ENCODE measurements at regions not wholly inside any gene's neighbourhood (a gene's known extent, or its start where the extent isn't known, plus 50 kb on each side); places are given as distances from the start of the nearest gene placed in this dataset.

DNA sequence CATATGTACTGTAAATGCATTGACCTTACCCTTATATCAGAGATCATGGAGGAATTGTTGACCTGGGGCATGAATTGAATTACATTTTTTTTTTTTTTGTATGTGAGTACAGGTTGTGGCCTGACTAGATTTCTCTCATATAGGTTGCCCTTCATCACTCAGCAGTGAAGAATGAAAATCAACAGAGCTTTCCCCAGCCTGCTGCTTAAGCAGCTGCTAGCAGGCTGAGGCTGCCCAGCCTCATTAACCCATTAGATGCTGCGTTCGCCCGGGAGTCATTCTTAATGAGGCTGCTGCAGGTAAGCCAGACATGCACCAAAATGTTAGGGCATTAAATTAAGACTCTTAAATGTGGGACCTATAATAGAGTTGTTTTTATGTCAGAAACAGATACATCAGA, 236.0 kb downstream of the ETNK1 start:
- Histone ChIP-seq H3K9ac (ENCODE audit: low read depth, low read length) (no peak overlapping the region), H3K36me3 (ENCODE audit: insufficient read depth, low read length) (no peaks in the 10 kb centered on the region), H3K27me3 (ENCODE audit: insufficient read depth, low read length) (no peaks in the 10 kb centered on the region), H3K4me3 (ENCODE audit: low read length) (no peak overlapping the region), H3K9me3 (ENCODE audit: insufficient read depth, low read depth, low read length) (no peaks in the 10 kb centered on the region), H3K4me1 (ENCODE audit: insufficient read depth, low read length) (peaks cover 5% of the 10 kb centered on the region; the same call in 1 of the 2 replicates), H3K27ac (ENCODE audit: low read depth, low read length) (no peak overlapping the region)
- 65% methylated on average over 3 of the region's 3 CpGs for WGBS

DNA sequence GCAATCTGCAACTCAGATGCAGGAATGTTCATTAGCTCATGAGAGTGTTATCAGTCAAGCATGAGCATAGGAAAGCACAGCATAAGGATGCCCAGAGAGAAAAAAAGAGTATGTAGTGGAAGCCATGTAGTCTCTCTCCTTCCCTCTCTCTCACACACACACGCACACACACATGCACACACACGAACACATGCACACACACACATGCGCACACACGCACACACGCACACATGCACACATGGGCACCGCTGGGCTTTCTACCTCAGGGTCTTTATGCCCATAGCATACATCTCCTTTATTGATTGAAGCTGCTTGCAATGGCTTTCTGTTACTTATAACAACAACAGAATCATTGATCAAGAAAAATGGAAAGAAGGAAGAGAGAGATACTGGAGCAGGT, 240.9 kb downstream of the ETNK1 start:
- no peak overlapping the region for H3K4me3 ChIP-seq (ENCODE audit: low read length)

DNA sequence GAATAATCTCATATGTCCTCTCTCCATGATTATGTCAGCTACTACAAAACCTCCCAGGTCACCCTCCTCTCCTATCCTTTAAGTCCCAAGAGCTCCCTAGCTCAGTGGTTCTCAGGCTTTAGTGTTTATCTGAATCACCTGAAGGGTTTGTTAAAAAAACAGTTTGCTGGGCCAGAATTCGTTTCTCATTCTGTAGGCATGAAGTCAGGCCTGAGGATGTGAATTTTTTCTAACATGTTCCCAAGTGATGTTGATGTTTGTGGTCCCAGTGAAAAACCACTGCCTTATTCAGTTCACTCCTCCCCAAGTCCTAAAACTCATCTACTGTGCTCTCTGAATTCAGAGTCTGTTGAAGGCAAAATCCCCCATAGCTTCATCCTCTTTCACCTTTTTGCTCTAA, 241.4 kb downstream of the ETNK1 start:
- H3K27ac ChIP-seq (ENCODE audit: low read depth, low read length) = no peak overlapping the region
- 92% methylated on average over 1 of the region's 1 CpG for WGBS
- no peak overlapping the region for H3K9ac ChIP-seq (ENCODE audit: low read depth, low read length)
- no peaks in the 10 kb centered on the region for H3K27me3 ChIP-seq (ENCODE audit: insufficient read depth, low read length)
- H3K4me3 ChIP-seq (ENCODE audit: low read length) = no peak overlapping the region
- H3K4me1 ChIP-seq (ENCODE audit: insufficient read depth, low read length) = no peaks in the 10 kb centered on the region
- no peaks in the 10 kb centered on the region for H3K36me3 ChIP-seq (ENCODE audit: insufficient read depth, low read length)
- no peaks in the 10 kb centered on the region for H3K9me3 ChIP-seq (ENCODE audit: insufficient read depth, low read depth, low read length)

More for the DNA sequence above, 240.9 kb downstream of the ETNK1 start:
- H3K27ac ChIP-seq (ENCODE audit: low read depth, low read length) = no peak overlapping the region
- H3K9ac ChIP-seq (ENCODE audit: low read depth, low read length) = no peak overlapping the region
- 95% methylated on average over 6 of the region's 6 CpGs for WGBS
- H3K9me3 ChIP-seq (ENCODE audit: insufficient read depth, low read depth, low read length) = no peaks in the 10 kb centered on the region
- H3K36me3 ChIP-seq (ENCODE audit: insufficient read depth, low read length) = no peaks in the 10 kb centered on the region
- H3K4me1 ChIP-seq (ENCODE audit: insufficient read depth, low read length) = peaks cover under 1% of the 10 kb centered on the region; the same call in 1 of the 2 replicates
- H3K27me3 ChIP-seq (ENCODE audit: insufficient read depth, low read length) = no peaks in the 10 kb centered on the region

DNA sequence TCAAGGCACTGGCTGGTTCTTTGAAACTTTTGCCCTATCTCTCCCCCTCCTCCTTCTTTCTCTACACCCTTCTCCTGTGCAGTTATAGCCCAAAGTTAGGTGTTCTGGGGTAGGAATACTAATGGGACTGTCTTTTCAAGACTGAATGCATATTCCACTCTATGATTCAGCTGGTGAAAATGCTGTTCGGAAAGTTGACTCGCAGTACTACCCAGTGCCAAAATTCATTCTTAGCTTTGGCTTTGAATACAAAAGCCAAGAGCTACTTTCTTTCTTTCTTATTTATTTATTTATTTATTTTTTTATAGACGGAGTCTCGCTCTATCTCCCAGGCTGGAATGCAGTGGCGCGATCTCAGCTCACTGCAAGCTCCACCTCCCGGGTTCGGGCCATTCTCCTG, 249.2 kb downstream of the ETNK1 start:
- H3K9ac ChIP-seq (ENCODE audit: low read depth, low read length) = no peak overlapping the region
- H3K27ac ChIP-seq (ENCODE audit: low read depth, low read length) = no peak overlapping the region
- H3K9me3 ChIP-seq (ENCODE audit: insufficient read depth, low read depth, low read length) = no peaks in the 10 kb centered on the region
- no peak overlapping the region for H3K4me3 ChIP-seq (ENCODE audit: low read length)
- 97% methylated on average over 8 of the region's 8 CpGs for WGBS
- H3K27me3 ChIP-seq (ENCODE audit: insufficient read depth, low read length) = no peaks in the 10 kb centered on the region
- no peaks in the 10 kb centered on the region for H3K4me1 ChIP-seq (ENCODE audit: insufficient read depth, low read length)
- no peaks in the 10 kb centered on the region for H3K36me3 ChIP-seq (ENCODE audit: insufficient read depth, low read length)

DNA sequence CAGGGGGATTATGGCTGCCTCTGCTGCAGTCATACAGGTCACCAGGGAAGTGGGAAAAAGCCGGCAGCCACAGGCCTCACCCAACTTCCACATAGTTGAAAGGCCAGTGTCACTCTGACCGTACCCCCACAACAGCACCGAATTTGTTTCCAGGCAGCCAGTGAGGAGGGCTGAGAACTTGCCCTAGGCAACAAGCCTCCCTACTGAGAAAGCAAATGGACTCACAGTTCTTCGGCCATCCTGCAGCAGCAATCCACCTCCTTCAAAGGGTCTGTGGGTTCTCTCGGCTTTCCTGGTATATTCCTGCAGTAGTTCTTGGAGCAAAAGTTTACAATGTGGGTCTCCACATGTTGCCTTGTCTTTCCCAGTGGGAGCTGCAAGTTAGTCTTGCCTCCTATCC, 251.3 kb downstream of the ETNK1 start:
- H3K27me3 ChIP-seq (ENCODE audit: insufficient read depth, low read length) = no peaks in the 10 kb centered on the region
- no peak overlapping the region for H3K27ac ChIP-seq (ENCODE audit: low read depth, low read length)
- no peak overlapping the region for H3K4me3 ChIP-seq (ENCODE audit: low read length)
- H3K9ac ChIP-seq (ENCODE audit: low read depth, low read length) = no peak overlapping the region
- 87% methylated on average over 5 of the region's 5 CpGs for WGBS
- no peaks in the 10 kb centered on the region for H3K36me3 ChIP-seq (ENCODE audit: insufficient read depth, low read length)
- H3K4me1 ChIP-seq (ENCODE audit: insufficient read depth, low read length) = no peaks in the 10 kb centered on the region
- H3K9me3 ChIP-seq (ENCODE audit: insufficient read depth, low read depth, low read length) = no peaks in the 10 kb centered on the region

DNA sequence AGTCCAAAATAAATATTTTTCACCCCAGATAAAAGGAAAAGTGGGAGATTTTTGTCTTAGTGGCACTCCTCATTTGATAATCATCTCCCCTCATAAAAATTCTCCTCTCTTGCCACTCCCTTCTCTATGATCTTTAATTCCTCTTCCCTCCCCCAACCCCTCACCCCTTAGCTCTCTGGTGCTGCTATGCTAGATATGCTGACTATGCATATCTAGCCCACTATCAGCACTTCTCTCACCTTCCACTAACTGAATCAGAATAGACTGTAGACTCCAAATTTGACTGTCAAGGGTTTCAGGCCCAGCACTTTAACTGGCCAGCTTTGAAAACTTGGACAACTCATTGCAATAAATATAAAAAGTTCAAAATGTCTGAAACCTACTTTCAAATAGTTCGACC, 254.2 kb downstream of the ETNK1 start:
- Histone ChIP-seq H3K27ac (ENCODE audit: low read depth, low read length) (no peak overlapping the region), H3K27me3 (ENCODE audit: insufficient read depth, low read length) (no peaks in the 10 kb centered on the region), H3K4me3 (ENCODE audit: low read length) (no peak overlapping the region), H3K9ac (ENCODE audit: low read depth, low read length) (no peak overlapping the region), H3K36me3 (ENCODE audit: insufficient read depth, low read length) (no peaks in the 10 kb centered on the region), H3K9me3 (ENCODE audit: insufficient read depth, low read depth, low read length) (no peaks in the 10 kb centered on the region), H3K4me1 (ENCODE audit: insufficient read depth, low read length) (no peaks in the 10 kb centered on the region)
- no CpG with 5 or more reads among the region's 1 CpG for WGBS

DNA sequence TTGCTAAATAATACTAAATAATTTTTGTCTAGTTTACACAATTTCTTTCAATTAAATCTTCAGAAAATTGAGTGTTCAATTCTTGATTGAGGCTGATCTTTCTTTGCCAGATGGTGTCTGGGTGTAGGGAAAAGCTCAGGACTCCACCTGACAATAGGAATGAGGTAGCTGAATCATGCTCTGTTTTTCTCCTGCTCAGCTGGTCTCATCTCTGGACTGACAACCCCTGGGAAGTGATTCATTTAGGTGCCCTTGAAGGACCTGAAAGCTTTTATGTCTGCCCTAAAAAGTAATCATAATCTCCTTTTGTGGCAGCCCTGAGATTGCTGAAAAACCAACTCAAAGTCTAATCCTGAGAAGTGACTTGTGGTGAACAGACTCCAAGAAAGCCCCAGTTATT, 255.4 kb downstream of the ETNK1 start:
- Histone ChIP-seq H3K9me3 (ENCODE audit: insufficient read depth, low read depth, low read length) (no peaks in the 10 kb centered on the region), H3K27me3 (ENCODE audit: insufficient read depth, low read length) (no peaks in the 10 kb centered on the region), H3K4me3 (ENCODE audit: low read length) (no peak overlapping the region), H3K9ac (ENCODE audit: low read depth, low read length) (no peak overlapping the region), H3K36me3 (ENCODE audit: insufficient read depth, low read length) (no peaks in the 10 kb centered on the region), H3K27ac (ENCODE audit: low read depth, low read length) (no peak overlapping the region), H3K4me1 (ENCODE audit: insufficient read depth, low read length) (no peaks in the 10 kb centered on the region)

DNA sequence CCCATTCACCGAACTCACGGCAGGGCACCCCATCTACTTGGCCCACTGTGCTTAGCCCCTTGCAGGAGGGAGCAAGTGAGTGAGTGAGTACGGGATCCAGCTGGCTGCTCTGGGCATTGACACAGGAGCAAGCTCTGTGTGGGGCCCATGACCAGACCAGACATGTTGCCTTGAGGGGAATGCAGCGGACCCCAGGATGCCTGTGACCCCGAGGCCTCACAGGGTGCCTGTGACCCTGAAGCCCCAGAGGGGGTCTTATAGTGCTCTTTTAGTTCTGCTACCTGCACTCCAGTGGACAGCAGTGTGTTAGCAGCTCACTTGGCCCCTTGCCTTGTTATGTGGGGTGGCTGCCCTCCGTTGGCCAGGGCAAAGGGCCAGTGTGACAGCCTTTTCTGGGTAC, 255.8 kb downstream of the ETNK1 start:
- Histone ChIP-seq H3K4me1 (ENCODE audit: insufficient read depth, low read length) (no peaks in the 10 kb centered on the region), H3K4me3 (ENCODE audit: low read length) (no peak overlapping the region), H3K36me3 (ENCODE audit: insufficient read depth, low read length) (no peaks in the 10 kb centered on the region), H3K9me3 (ENCODE audit: insufficient read depth, low read depth, low read length) (no peaks in the 10 kb centered on the region), H3K27me3 (ENCODE audit: insufficient read depth, low read length) (no peaks in the 10 kb centered on the region), H3K27ac (ENCODE audit: low read depth, low read length) (no peak overlapping the region), H3K9ac (ENCODE audit: low read depth, low read length) (no peak overlapping the region)
- 87% methylated on average over 6 of the region's 6 CpGs for WGBS

DNA sequence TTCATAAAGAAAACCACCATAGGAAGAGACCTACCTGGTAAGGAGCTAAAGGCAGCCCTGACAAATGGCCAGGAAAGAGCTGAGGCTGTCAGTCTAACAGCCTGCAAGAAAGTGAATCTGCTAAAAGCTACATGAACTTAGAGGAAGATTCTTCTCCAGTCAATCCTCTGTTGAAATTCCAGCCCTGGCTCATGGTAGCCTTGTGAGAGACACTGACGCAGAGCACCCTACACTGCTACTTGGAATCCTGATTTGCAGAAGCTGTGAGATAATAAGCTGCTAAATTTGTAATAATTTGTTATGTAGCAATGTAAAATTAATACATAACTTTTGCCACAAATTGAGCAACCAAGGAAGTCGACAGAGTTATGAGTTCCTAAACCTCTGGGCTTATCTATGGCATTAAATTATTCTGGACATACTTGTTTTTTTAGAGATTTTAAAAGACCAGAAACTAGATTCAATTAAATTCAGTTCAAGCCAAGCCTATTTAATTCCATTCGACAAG, 257.0 kb downstream of the ETNK1 start:
- Histone ChIP-seq H3K4me1 (ENCODE audit: insufficient read depth, low read length) (no peaks in the 10 kb centered on the region), H3K27me3 (ENCODE audit: insufficient read depth, low read length) (no peaks in the 10 kb centered on the region), H3K9ac (ENCODE audit: low read depth, low read length) (no peak overlapping the region), H3K4me3 (ENCODE audit: low read length) (no peak overlapping the region), H3K27ac (ENCODE audit: low read depth, low read length) (no peak overlapping the region), H3K36me3 (ENCODE audit: insufficient read depth, low read length) (no peaks in the 10 kb centered on the region), H3K9me3 (ENCODE audit: insufficient read depth, low read depth, low read length) (no peaks in the 10 kb centered on the region)
- 84% methylated on average over 3 of the region's 3 CpGs for WGBS

DNA sequence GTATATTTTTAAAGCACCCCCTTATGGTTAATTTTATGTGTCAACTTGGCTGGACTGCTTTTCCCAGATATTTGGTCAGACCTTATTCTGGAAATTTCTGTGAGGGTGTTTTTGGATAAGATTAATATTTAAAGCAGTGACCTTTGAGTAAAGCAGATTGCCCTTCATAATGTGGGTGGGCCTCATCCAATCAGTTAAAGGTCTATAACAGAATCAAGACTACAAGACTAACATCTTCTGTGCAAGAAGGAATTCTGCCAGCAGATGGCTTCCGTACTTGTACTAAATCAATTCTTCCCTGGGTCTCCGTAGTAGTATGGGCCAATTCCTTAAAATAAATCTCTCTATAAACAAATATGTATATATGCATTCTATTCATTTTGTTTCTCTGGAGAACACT, 257.6 kb downstream of the ETNK1 start:
- Histone ChIP-seq H3K4me1 (ENCODE audit: insufficient read depth, low read length) (no peaks in the 10 kb centered on the region), H3K27me3 (ENCODE audit: insufficient read depth, low read length) (no peaks in the 10 kb centered on the region), H3K4me3 (ENCODE audit: low read length) (no peak overlapping the region), H3K9ac (ENCODE audit: low read depth, low read length) (no peak overlapping the region), H3K36me3 (ENCODE audit: insufficient read depth, low read length) (no peaks in the 10 kb centered on the region), H3K9me3 (ENCODE audit: insufficient read depth, low read depth, low read length) (no peaks in the 10 kb centered on the region), H3K27ac (ENCODE audit: low read depth, low read length) (no peak overlapping the region)
- 100% methylated on average over 2 of the region's 2 CpGs for WGBS

DNA sequence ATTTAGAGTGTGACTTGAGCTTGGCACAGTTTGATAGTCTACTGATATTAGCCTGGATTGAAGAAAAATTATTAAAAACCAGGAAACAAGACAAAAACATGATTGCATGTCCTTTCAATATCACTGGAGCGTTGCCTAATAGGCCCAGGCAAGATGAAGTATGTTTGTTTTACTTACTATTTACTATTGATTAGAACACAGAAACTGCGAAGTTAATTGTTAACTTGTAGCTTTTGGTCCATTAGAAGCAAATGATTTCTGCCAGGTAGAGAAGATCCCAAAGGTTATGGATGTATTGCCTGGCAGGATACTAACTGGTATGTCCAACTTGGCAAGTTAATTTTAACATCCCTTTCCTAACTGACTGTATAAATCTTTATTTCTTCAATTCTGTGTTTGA, 268.9 kb downstream of the ETNK1 start:
- Histone ChIP-seq H3K9me3 (ENCODE audit: insufficient read depth, low read depth, low read length) (peaks cover 9% of the 10 kb centered on the region), H3K27ac (ENCODE audit: low read depth, low read length) (no peak overlapping the region), H3K36me3 (ENCODE audit: insufficient read depth, low read length) (no peaks in the 10 kb centered on the region), H3K4me3 (ENCODE audit: low read length) (no peak overlapping the region), H3K27me3 (ENCODE audit: insufficient read depth, low read length) (no peaks in the 10 kb centered on the region), H3K4me1 (ENCODE audit: insufficient read depth, low read length) (no peaks in the 10 kb centered on the region), H3K9ac (ENCODE audit: low read depth, low read length) (no peak overlapping the region)
- WGBS = 93% methylated on average over 2 of the region's 2 CpGs

DNA sequence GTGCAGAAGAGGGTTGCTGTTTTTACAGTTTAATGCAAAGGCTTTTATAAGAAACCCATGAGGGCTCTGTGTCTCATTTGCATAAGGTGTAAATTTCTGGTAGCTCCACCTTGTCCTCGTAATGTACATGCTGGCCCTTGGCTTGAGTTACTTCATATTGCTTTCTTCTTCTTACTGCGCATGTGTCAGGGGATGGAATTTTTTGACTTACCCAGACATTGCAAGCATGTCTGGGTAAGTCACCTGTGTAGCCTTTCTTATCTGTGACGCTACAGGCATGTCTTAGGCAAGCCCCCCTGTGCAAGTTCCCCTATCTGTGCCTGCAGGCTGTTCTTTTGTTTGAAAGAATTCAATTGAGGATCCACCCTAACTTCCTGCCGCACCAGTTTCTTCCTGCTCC, 274.2 kb downstream of the ETNK1 start:
- Histone ChIP-seq H3K4me1 (ENCODE audit: insufficient read depth, low read length) (peaks cover 10% of the 10 kb centered on the region; the same call in 1 of the 2 replicates), H3K36me3 (ENCODE audit: insufficient read depth, low read length) (no peaks in the 10 kb centered on the region), H3K27me3 (ENCODE audit: insufficient read depth, low read length) (no peaks in the 10 kb centered on the region), H3K9me3 (ENCODE audit: insufficient read depth, low read depth, low read length) (peaks cover 8% of the 10 kb centered on the region; the same call in 1 of the 2 replicates), H3K9ac (ENCODE audit: low read depth, low read length) (no peak overlapping the region), H3K27ac (ENCODE audit: low read depth, low read length) (no peak overlapping the region), H3K4me3 (ENCODE audit: low read length) (no peak overlapping the region)
- 95% methylated on average over 3 of the region's 4 CpGs for WGBS

All from HUES64 (cell line).